Kasumi-1 (cell line): ENCODE measurements at regions not wholly inside any gene's neighbourhood (a gene's known extent, or its start where the extent isn't known, plus 50 kb on each side); places are given as distances from the start of the nearest gene placed in this dataset.

Experiments
- DNase-seq, 2 experiments: peaks; one replicate each; lab custom pipeline; 2025; lab: John Stamatoyannopoulos, UW

DNA sequence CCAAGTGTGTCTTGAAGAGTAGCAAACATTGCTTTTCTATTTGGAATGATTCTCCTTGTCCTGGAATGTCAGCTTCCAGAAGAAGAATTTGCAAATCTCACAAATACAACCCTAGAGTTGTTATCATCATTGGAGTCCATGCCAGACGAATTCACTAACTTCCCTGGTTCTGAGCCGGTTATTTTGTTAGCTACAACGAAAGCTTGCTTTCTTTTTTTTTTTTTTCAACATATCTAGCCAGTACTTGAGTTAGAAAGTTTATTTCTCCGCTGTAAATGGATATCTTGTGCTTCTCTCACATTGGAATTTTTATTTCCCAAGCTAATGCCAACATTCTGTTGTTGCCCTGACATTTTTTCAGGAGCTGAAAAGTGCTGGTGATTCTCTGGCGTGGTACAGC lies 138.1 kb upstream of the POM121L12 start:
- no peak for DNase-seq

DNA sequence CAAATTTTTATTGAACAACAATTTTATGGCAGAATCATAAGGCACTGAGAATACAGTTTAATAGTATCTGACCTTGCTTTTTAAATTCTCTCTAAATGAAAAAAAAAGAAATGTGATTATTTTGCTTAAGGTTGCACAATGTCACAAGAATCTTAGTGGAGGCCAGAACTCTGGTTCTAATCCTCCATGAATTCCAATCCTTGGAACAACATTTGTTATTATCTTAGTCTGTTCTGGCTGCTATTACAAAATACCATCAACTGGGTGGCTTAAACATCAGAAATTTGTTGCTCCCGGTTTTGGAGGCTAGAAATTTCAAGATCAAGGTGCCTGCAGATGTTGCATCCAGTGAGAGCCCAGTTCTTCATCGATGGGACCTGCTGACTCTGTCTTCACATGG lies 158.2 kb upstream of the POM121L12 start:
- DNase-seq: no peak

DNA sequence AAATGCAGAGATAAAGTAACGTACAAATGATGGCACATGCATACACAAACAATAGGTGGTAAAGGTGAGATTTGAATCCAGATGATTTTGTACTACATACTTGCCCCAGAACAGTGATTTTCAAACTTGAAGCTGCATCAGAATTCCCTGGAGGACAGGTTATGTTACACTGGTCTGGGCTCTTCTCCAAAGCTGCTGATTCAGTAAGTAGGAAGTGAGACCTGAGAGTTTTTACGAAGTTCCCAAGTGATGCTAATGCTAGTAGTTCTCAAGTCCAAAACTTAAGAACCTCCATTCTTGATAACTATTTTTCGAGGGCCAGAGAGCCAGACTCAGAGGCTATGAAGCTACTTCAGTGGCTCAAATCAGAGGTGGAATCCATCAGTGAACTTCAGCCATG lies 159.0 kb upstream of the POM121L12 start:
- no peak for DNase-seq

- no peak for DNase-seq
These were observed 171.8 kb upstream of the POM121L12 start for GRCh38 chr7:52863652-52864051.

DNA sequence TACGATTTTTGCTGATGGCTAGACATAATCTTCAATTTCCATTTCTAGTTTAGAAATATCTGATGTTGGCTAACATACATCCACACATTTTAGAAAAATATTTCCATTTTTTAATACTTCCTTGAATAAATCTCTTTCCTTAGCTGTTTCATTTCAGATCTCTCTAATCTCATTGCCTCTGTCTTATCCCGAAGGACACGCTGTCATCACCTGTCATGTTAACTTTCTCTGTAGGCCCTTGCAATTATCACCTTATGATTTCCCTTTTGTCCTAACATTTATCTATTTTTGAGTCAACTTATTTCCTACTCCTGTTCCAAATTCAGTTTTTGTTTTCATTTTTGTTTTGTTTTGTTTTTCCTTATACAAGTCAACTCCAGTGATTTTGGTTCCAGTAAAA lies 173.1 kb upstream of the POM121L12 start:
- no peak for DNase-seq

GRCh38 chr7:52857367-52857766 lies 178.1 kb upstream of the POM121L12 start:
- no peak for DNase-seq

DNA sequence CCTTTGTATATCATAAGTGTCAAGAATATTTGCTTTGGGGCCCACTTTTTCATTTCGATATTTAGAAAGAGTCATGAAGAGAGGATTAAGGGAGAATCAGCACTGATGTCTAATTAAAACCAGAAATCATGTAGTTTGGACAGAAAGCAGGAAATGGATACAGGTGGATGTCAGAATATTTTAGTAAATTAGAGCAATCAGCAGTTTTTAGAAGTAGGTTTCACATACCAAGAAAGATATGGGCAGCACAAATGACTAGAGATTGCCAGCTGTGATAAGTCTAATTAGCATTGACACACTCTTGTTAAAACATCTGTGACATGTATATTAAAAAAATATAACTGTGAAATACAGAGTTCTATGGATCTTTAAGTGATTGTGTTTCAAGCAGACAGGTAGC lies 180.8 kb upstream of the POM121L12 start:
- DNase-seq: no peak

- DNase-seq: no peak
These were observed 183.9 kb upstream of the POM121L12 start for GRCh38 chr7:52851547-52851946.

DNA sequence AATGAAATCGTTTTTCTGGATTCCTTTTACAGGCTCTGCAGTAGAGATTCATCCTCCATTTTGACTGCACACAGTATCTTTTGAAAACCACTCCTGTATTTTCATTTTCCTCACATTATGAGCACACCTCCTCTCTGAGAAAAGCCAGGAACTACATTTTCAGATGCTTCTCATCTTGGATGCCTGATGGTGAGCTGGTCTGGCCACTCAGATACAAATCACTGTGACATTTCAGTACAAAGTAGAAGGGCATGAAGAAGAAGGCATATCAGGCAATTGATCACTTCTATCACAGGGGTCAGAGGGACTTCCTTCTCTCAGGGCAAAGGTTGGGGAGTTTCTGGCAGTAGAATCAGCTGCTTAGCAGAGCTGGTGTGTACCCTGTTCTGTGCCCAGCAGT lies 192.0 kb upstream of the POM121L12 start:
- DNase-seq: no peak

GRCh38 chr7:52842202-52842900 lies 193.1 kb upstream of the POM121L12 start:
- DNase-seq: no peak

GRCh38 chr7:52838981-52839411 lies 196.4 kb upstream of the POM121L12 start:
- no peak for DNase-seq

DNA sequence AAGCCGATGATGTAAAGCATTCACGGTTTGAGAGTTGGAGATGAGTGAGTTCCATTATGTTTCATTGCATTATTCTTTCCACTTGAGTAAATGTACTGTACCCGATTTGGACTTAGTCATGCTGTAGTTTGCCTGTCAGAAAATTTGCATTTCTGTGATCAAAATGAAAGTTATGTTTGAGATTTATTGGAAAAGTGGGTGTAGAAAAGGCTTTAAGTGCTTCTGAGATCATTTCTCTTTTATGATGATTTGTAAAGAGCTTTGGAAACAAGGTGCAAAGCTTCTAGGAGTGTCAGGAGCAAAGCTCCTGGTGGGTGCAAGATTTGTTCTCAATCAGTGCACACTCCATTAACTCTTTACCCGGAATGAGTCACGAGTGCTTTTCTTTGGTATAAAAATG lies 204.1 kb upstream of the POM121L12 start:
- no peak for DNase-seq

- no peak for DNase-seq
These were observed 204.6 kb upstream of the POM121L12 start for GRCh38 chr7:52830801-52831200.

DNA sequence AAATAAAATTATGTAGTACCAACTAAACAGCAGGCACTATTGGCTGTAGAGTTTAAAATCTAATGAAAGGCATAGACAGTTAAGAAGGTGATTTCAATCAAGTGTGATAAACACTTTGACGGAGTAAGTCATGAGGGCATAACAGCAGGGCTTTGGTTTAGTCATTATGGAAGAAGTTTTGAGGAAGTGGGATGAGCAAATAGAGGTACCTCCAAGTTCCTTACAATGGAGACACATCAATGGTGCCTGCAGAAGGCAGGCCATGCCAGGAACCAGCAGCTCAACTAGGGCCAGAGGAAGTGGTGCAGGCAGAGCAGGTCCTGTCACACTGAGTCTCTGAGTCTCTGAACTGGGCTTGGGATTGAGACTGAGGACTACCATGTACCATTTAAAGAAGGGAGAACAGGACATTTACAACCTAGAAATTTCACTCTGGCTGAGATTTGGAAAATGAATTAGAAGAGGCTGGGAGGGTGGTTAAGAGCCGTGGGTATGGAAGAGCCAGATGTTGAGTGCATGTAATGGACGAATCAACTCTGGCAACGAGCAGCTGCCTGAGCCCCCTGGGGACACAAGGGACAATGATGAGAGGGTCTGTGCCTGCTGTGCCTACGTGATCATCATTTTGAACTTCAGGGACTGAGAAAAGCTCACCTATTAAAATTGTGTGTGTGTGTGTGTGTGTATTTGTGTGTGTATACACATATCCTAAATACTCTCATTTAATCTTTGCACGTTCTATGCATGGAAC lies 208.7 kb upstream of the POM121L12 start:
- DNase-seq: peak; percentile 33 to 55

- DNase-seq: no peak
These were observed 209.8 kb upstream of the POM121L12 start for GRCh38 chr7:52825611-52826010.

- DNase-seq: no peak
These were observed 223.9 kb upstream of the POM121L12 start for GRCh38 chr7:52811537-52811936.

DNA sequence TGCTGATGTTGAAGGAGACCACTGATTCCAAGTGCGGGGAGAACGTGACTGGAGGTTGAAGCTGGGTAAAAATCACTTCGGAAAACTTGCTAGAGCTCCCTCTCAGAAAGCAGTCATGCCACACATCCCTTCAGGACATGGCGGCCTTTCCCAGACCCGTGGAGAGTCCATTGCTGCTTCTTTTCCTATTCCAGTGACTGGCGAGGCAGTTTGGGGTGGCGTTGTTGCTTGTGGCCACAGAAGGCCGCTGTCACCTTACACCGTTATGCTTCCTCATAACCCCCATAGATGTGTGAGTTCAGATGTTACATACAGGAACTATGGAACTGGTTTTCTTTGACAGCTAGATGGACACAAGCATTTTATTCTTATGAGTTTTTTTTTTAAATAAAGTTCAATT lies 235.6 kb upstream of the POM121L12 start:
- no peak for DNase-seq

- no peak for DNase-seq
These were observed 237.6 kb upstream of the POM121L12 start for GRCh38 chr7:52797801-52798200.

GRCh38 chr7:52794621-52795020 lies 240.8 kb upstream of the POM121L12 start:
- no peak for DNase-seq

DNA sequence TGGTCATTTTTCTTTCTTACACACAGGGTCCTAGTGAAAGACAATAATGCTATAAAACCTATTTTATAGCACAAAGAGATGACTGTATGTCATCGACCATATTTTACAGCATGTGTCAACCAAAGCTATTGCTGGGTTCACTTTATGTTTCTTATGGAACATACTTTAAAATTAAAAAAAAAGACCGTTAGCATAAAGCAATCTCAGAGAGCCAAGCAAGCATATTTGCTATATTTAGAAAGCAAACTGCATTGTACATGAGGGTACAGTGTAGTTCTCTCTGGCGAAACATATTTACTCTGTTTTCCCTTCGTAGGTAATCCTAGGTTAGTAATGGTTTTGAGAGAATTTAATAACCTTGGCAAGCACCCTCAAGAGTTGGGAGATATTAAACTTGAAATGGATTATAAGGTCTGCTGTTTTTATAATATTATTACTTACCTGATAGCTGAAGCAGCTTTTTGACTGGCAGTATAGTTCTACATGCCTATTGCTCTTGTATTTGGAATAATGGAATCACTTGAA lies 244.2 kb upstream of the POM121L12 start:
- no peak for DNase-seq

GRCh38 chr7:52786174-52786573 lies 249.3 kb upstream of the POM121L12 start:
- no peak for DNase-seq

DNA sequence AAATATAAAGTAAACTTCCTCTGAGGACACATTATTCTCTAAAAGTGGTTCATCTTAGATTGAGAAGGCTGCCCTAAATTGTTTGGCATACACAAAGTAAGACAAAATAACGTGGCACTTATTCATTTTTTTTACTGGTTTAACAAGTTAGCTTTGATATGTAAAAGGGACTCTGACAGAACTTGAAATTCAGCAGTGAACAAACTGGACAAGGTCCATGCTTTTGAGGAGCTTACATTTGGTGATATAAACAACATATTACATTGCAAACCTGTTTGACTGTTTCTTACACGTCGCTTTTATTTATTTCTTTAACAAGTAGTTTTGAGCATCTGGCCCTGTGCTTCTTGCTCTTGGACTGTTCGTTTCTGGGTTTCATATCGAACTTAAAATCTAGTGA lies 253.1 kb upstream of the POM121L12 start:
- no peak for DNase-seq

- DNase-seq: no peak
These were observed 254.2 kb upstream of the POM121L12 start for GRCh38 chr7:52781250-52781649.
